ENCODE measurements at regions not wholly inside any gene's neighbourhood (a gene's known extent, or its start where the extent isn't known, plus 50 kb on each side); places are given as distances from the start of the nearest gene placed in this dataset.

- POLR2A ChIA-PET = no interaction called here
Measured at GRCh38 chr1:198879711-198880306, 241.0 kb downstream of the PTPRC start.

DNA sequence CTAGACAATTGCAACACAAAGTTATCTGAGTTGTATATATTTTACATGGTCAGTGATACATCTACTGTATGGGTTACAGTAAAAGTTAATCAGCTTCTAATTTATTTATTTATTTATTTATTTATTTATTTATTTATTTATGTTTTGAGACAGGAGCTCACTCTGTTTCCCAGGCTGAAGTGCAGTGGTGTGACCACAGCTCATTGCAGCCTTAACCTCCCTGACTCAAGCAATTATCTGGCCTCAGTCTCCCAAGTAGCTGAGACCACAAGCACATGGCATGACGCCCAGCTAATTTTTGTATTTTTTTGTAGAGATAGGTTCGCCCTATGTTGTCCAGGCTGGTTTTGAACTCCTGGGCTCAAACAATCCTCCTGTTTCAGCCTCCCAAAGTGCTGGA is 241.6 kb downstream of the PTPRC start:
- ChIA-PET CTCF (interaction anchor here (0.5 kb wide), 1 partner anchor 671 kb away, joined by 3 read pairs; no protein-coding TSS in a partner anchor), POLR2A (no interaction called here)
- DNase-seq (ENCODE audit: low read depth, low spot score) (no peak), ATAC-seq (no peak)
- no TSS peak for BruUV-seq (replicated peaks)
- H3K27ac ChIP-seq (ENCODE audit: low read length) = no peak overlapping the region
- no peaks in the 10 kb centered on the region for H3K27me3 ChIP-seq (ENCODE audit: control insufficient read depth, insufficient read depth, low read length)
- intact Hi-C loops (cut with micrococcal nuclease; ENCODE audit: unreplicated experiment) (no loop called here), in situ Hi-C loops (cut with HindIII; ENCODE audit: low pct_unique_long_range_greater_than_20kb, low sequenced_read_pairs) (no loop called here)
- peaks cover 7% of the 10 kb centered on the region; the same call in 1 of the 2 replicates for H3K4me1 ChIP-seq (ENCODE audit: control insufficient read depth, insufficient read depth, low read length)
- H3K4me3 ChIP-seq (ENCODE audit: low read depth in 2 of 2, low read length in 2 of 2) = no peak overlapping the region
- H3K9me3 ChIP-seq (ENCODE audit: control insufficient read depth, insufficient read depth, low read depth, low read length) = no peaks in the 10 kb centered on the region
- TF ChIP-seq POLR2AphosphoS5 (IDR thresholded peaks at IDR 0.05; ENCODE audit: low read depth, low read length) (no peak), CTCF (IDR thresholded peaks at IDR 0.05) (no peak), TCF7L2 (IDR thresholded peaks at IDR 0.05; ENCODE audit: low read depth, low read length) (no peak), SIN3A (IDR thresholded peaks at IDR 0.05; ENCODE audit: borderline replicate concordance, insufficient read depth, low read depth, low read length) (no peak), REST (IDR thresholded peaks at IDR 0.05; ENCODE audit: insufficient read depth in 1 of 2, low read depth in 2 of 2, low read length in 1 of 2) (no peak)
- H3K36me3 ChIP-seq (ENCODE audit: control insufficient read depth, insufficient read depth, low read length) = no peaks in the 10 kb centered on the region; the same call in 1 of the 2 replicates

More at GRCh38 chr1:198879711-198880306, 241.0 kb downstream of the PTPRC start:
- CTCF ChIA-PET = interaction anchor here (0.5 kb wide), 1 partner anchor 672 kb away, joined by 3 read pairs; no protein-coding TSS in a partner anchor
- ATAC-seq (no peak), DNase-seq (ENCODE audit: low read depth, low spot score) (no peak)
- intact Hi-C loops (cut with micrococcal nuclease; ENCODE audit: unreplicated experiment) (no loop called here), in situ Hi-C loops (cut with HindIII; ENCODE audit: low pct_unique_long_range_greater_than_20kb, low sequenced_read_pairs) (no loop called here)
- Histone ChIP-seq H3K4me1 (ENCODE audit: control insufficient read depth, insufficient read depth, low read length) (peaks cover 7% of the 10 kb centered on the region; the same call in 1 of the 2 replicates), H3K9me3 (ENCODE audit: control insufficient read depth, insufficient read depth, low read depth, low read length) (no peaks in the 10 kb centered on the region), H3K4me3 (ENCODE audit: low read depth in 2 of 2, low read length in 2 of 2) (no peak overlapping the region), H3K27me3 (ENCODE audit: control insufficient read depth, insufficient read depth, low read length) (no peaks in the 10 kb centered on the region), H3K27ac (ENCODE audit: low read length) (peak overlapping the region; percentile 9; the same call in 1 of the 2 replicates), H3K36me3 (ENCODE audit: control insufficient read depth, insufficient read depth, low read length) (no peaks in the 10 kb centered on the region; the same call in 1 of the 2 replicates)
- no TSS peak for BruUV-seq (replicated peaks)
- TF ChIP-seq POLR2AphosphoS5 (IDR thresholded peaks at IDR 0.05; ENCODE audit: low read depth, low read length) (no peak), REST (IDR thresholded peaks at IDR 0.05; ENCODE audit: insufficient read depth in 1 of 2, low read depth in 2 of 2, low read length in 1 of 2) (no peak), TCF7L2 (IDR thresholded peaks at IDR 0.05; ENCODE audit: low read depth, low read length) (no peak), CTCF (IDR thresholded peaks at IDR 0.05) (no peak), SIN3A (IDR thresholded peaks at IDR 0.05; ENCODE audit: borderline replicate concordance, insufficient read depth, low read depth, low read length) (no peak)
